GM19238 (cell line): ENCODE measurements at regions not wholly inside any gene's neighbourhood (a gene's known extent, or its start where the extent isn't known, plus 50 kb on each side); places are given as distances from the start of the nearest gene placed in this dataset.
"Not testable (repeated sequence)": the region's sequence is repeated elsewhere in the genome, so short reads cannot be mapped to it uniquely, and the experiment has no call there.

Experiments
- DNase-seq: peaks from one replicate; pipeline ENCODE4 v3.0.0; 2011; ENCODE audit warnings: low spot score; ENCODE audit not compliant: insufficient read length

DNA sequence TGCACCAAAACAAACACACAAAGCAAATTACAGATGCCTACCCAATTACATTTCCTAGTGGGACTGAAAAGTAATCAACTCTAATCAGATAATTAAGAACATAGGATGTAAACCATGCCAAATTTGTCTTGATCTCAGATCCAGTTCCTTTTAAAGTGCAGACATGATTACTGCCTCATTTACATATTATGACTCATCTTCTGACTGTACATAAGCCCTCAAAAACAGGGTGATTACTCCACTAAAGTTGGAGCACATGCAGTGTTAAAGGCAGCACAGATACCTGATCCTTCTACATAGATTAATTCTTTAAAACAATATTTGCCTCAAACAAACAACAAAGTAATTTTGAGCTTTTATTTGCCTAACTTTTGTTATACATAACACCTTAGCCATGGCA lies 337.2 kb downstream of the RPS29 start:
- no peak for DNase-seq

DNA sequence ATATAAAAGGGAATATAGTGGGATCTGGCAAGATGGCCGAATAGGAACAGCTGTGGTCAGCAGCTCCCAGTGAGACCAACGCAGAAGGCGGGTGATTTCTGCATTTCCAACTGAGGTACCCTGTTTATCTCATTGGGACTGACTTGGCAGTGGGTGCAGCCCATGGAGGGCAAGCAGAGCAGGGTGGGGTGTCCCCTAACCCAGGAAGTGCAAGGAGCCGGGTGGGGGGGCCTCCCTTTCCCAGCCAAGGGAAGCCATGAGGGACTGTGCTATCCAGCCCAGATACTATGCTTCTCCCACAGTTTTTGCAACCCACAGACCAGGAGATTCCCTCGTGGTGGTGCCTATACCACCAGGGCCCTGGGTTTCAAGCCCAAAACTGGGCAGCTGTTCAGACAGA lies 342.4 kb downstream of the RPS29 start:
- DNase-seq, result not testable (repeated sequence)

DNA sequence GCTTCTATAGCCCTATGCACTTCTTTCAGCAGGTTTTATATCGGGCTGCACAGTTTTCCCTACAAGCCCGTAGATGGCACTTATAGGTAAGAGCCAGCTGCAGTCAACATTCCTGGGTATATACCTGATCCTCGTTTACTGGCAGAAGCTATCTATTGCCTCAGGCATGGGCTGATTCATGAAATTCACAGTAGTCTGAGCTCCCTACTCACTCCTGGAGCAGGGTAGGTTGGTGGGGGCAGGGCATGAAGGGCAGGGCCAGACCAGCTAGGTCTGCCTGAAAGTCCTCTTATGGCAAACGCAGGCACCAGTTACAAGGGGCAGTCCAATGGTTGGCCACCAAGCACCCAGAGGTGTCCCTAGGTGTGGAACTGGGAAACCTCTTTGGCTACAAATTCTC lies 345.8 kb downstream of the RPS29 start:
- DNase-seq, result no peak

DNA sequence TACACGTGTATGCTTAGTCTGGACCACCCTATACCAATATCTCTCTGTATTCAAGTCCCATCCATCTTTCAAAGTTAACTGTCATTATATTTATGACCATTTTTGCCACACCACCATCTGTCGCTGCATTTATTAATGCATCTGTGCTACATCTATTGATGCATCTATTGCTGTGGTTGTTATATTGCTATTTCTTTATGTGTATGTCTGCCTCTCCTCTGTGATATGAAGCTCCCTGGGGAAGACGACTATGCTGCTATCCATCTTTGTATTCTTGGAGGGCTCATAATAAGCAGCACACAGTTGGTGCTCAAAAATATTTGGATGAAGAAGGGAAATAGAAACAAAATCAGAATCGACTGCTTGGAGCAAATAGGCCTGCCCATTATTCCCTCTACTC lies 357.6 kb downstream of the RPS29 start:
- DNase-seq, result no peak

DNA sequence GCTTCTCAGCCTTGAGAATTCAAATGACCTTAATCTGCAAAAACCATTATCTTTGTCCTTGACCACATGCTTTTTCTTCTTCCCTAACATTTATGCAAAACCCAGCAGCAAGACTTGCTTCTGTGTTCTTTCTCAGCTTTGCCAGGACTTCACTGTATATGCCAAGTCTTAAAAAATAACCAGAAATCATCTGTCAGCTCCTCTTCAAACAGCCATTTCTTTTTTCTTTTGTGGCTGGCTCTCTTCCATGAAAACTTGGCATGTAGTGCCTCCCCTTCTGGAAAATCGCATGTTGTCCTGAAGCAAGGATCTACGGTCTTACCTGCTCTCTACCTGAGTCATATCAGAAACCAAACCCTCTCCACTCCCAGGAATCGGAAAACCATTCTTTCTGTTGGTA lies 364.9 kb downstream of the RPS29 start:
- DNase-seq, result no peak

DNA sequence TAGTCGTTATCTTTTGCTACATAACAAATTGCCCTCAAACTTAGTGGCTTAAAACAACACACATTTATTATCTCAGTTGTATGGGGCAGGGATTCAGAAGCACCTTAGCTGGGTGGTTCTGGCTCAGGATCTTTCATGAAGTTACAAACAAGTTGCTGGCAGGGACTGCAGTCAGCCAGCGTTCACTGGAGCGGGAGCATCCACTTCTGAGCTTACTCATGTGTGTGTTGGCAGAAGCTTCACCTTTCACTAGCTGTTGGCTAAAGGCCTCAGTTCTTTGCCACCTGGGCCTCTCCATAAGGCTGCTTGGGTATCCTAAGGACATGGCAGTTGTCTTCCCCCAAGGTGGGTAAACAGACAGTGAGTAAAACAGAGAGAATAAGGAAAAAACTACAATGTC lies 365.7 kb downstream of the RPS29 start:
- DNase-seq, result no peak

DNA sequence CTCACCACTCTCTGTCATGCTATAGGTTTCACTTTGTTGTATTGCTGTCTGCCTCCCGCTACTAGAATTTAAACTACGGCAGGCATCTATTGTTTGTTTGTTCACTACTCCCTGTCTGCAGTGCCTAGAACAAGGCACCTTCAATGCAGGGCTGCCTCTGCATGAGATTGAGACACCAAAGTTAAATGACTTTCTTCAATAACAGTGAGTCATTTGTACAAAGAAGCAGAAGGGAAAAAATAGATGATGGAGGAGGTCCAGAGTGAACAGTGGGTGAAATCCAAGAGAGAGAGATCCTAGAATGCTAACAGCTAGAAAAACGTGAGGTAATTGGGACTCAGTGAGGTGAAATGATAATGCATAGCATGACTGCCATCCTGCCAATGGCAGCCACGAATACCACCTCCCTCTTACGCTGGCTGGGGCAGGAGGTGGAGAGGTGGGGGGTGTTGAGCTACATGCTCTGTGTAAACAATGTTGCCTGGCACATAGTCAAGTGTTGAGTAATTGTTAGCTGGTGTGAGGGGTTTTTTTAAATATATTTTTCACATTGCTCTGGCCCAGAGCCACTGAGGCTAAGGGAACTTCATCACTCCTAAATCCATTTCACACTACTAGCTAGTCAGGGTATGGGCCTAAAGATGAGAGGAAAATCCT lies 367.6 kb downstream of the RPS29 start:
- DNase-seq, result no peak

DNA sequence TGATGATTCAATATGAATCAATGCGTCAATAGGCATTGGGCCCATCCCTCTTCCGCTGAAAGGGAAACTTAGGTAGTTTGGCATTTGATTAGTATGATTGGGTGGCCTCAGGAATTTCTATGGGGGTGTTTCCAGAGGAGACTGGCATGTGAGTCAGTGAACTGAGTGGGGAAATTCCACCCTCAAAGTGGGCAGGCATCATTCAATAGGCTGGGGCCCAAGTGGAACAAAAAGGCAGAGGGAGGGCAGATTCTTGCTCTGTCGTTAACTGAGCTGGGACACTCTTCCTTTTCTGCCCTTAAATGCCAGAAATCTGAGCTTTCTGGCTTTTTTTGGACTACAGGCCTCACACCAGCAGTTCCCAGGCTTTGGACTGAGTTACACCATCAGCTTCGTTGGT lies 373.5 kb downstream of the RPS29 start:
- no peak for DNase-seq

DNA sequence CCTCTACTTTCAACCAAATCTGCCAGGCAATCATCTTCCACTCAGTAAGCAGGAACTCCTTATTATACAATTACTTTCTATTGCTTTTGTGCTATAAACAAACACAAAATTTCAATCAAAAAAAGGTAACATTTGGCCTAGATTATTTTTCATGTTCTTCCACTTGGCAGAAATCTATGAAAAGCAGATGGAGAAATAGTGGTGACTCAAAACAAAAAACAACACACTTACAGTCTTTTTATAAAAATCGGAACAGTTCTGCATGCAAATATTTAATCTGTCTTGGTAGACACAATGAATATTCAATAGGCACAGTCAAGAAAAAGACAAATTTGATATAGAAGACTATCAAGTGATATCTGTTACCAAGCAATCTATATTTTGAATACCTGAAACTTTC lies 376.8 kb downstream of the RPS29 start:
- DNase-seq, result no peak

DNA sequence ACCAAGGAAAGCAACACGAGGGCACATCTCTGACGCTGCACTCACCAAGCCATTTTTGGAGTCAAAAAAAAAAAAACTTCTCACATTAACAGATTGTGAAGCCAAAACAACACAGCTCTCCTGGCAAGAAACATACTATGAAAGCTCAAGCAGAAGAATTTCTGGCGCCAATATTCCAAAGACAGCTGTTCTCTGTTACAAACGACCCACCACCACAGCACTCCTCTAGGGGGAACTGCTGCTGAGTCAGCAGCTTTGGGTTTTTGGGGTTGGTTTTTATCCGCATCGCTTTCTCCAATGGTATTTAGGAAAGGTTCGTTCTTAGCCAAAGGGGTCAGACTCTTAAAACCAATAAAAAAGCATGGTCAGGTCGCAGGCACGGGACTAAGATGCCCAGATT lies 379.4 kb downstream of the RPS29 start:
- DNase-seq, result no peak

DNA sequence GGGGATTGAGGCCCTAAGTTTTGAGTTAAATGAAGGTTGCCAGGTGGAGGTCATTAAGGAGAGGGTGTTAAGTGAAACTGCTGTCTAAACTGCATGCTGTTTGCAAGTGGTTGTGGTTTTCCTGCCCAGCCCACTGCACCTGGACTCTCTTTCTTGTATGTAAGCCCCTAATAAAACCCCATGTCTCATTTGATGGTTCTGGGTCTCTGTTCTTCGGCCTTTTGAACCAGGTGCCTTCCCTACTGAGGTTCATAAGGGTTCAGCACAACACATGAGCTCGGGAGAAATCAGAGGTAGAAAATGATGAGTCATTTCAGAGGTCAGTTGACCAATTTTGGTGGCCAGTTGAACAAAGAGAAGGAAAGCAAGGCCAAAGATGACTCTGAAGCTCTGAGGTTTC lies 382.5 kb downstream of the RPS29 start:
- no peak for DNase-seq

DNA sequence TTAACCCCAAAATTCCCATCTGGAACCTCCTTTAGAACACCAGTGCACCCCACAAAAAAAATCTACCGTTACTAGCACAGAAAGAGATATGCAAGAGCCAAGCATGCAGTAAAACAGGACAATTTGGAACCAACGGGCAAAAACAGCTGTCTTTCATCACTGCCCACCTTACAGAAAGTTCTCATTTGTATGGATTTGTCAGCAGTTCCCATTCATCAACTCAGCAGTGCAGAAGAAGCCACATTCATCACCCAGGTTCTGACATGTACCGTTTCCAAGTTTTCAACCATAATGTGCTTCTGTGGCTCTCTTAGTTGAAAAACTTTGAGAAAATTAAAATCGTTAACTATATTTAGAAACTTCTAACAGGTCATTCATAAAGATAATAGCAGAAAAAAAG lies 387.0 kb downstream of the RPS29 start:
- no peak for DNase-seq

DNA sequence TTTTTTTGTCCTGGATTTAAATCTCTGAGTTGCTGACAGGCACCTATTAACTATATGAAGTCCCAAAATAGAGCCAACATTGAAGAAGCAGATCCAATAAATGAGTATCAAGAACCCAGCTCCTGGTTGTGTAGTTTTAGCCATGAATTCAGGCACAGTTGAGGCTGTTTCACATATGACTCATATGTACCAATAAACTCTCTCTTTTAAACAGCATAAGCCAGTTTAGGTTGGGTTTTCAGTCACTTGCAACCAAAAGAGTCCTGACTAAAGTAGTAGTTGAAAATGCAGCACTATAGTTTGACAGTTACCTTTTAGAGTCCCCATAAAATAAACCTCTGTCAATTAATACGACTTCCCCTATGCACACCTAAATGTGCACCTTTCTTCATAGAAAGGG lies 389.9 kb downstream of the RPS29 start:
- DNase-seq, result no peak

DNA sequence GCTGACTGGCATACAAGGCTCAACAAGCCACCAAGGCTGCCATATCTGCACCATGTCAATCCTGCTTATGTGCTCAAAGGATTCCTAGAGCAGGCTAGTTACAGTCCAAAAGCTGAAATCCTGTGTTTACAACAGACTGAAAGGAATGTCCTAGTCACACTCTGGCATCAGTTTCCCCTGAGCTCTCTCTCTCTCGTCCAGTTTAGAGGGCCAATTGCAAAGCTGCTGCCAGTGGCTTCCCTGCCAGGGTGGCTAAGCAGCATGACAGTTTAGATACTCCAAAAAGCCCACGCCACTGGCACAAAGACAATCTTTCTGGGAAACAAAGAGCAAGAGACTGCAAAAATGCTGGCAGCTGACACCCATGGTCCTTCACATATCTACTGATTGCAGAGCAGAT lies 392.1 kb downstream of the RPS29 start:
- DNase-seq, result no peak

DNA sequence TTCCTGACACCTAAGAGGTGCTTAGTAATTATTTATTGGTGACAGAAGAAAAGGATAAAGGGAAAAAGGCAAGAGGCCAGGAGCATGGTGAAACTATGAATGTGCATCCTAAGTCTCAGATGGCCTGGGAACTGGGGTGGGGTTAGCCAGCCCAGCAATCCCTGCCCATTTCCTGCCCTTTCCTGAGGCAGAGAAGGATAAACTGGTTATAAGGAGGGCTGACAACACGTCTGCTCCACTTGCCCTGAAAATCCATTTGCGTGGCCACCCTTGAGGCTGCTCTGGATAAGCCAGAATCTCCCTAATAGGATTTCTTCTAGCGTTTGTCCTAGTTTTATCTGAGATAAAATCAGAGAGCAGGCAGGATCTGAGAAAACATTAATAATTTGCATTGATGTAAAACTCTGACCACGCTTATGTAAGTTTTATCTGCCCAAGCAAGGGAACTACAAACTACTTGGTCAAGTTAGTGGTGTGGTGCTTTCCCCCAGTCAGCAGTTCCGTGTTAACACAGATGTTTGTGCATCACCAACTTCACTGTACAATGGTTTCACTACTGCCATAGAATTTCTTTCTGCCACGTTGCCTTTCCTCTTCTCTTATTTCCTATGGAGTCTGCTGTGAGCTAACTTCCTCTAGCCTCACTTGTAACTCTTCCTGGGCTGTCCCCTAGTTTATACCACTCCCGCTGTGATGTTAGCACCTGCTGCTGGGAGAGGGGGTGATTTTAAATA lies 392.7 kb downstream of the RPS29 start:
- DNase-seq, result peak; percentile 2

DNA sequence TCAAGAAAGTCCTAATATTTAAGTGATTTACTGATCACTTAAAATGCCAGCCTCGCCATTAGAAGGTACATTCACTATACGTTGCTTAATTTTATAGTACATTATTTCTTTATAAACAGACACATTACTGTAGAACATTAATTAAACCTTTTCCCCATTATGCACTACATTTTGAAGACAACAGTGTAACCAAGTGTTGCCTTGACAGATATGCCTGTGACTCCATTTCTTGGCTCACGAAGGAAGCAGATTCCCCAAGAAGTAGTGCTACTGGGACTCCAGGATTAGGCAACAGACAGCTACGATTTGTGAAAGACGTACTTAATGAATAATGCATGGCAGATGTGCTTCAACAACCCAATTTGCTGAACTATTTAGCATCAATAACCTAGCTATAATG lies 394.8 kb downstream of the RPS29 start:
- no peak for DNase-seq

DNA sequence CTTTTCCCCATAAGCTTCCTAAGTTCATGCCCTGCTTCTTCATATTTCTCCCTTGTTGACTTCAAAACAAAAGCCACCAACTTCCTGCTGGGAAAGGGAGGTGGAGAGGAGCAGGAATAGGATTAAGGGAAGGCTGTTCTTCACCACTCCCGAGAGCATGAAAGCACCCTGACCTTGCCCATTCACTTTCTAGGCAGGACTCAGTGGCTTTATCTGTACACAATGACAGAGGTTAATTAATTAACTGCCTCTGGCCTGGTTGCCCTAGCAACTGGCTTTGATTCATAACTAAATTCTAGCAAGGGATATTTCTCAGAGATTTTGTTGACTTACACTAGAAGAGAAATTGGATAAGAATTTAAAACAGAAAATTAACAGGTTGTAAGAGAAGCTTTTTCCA lies 396.8 kb downstream of the RPS29 start:
- DNase-seq, result no peak

DNA sequence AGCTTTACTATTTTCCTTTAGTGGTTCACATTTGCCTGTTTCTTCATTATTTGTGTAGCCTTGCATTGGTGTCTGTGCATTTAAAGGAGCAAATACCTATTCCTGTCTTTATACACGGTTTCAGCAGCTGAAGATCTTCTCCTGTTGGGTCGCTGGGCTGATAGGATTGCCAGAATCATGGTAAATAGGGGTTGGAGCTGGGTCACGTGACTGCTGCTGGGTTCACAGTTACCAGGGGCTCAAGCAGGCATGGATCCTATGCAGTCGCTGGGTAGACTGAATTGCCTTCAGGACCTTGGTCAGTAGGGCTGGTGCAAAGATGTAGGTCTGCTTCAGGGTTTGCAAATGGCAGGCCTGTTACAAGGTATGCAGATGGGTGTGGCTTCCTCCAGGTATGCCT lies 398.4 kb downstream of the RPS29 start:
- DNase-seq, result no peak

DNA sequence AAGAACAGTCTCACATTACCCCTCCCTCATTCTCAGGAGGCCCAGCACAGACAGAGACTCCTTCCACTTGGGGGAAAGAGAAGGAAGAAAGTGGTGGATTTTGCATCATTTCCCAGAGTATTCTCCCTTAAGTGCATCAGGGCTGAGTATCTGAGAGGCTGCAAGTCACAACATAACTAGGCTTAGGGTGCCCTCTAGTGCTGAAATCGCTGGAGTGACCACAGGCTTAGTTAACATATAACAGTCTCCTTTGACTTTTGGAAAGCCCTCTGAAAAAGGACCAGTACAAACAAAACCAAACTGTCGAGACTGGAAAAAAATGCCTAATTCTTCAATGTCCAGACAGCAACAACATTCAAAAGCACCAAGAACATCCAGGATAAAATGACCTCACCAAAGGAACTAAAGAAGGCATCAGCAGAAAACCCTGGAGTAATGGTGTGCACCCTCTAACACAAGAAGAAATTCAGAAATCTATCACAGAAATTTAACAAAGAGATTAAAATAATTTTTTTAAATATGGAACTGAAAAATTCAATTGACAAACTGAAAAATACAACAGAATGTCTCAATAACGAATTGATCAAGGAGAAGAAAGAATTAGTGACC lies 412.3 kb downstream of the RPS29 start:
- DNase-seq, result peak; percentile 13

DNA sequence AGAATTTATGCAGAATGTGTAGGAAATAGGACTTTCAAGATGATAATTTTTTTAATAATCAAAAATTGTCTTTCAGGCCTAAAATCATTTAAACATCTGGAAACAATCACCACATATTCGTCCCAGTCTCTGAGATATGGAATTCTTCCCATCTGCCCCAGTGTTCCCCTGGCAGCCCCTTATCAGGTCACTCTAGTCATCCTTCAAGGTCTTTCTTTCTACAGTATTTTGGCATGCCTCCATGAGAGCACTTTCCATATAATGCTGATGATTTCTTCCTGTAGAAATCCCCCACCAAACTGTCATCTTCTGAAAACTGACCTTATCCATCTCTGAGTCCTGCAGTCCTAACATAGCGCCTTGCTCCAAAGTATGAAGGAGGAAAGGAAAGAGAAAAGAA lies 422.1 kb downstream of the RPS29 start:
- DNase-seq, result no peak

DNA sequence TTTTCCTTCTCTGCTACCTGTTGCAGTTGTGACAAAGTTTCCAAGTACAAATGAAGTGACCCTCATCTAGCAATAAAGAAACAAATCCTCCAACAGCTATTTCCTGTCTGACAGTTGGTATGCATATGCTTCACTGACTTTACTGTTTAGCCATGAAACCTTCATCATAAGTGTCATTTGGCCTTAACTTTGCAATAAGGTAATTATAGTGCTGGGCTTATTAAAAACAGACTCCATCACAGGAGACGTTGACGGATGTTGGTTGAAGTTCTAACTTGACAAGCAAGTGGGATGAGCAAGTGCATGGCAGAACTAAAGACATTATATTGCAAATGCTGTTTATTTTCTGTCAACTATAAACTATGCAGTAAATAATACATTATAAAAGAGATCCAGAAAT lies 425.2 kb downstream of the RPS29 start:
- DNase-seq, result no peak

DNA sequence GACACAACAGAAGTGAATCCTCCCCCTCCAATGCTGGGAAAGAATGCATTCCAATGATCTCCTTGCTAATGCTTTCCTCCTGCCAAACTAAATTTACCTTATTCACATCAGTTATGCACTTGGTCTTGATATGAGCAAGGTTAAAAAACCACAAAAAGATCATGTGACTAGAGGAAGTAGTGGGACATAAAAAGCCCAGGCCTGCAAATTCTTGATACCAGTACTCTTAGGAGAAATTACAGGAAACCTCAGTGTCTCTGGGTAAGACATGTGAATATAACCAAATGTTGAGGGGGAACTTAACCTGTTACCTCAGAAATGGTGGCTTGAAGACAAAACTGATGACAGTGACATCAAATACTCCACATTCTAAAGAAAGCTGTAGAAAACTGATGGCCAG lies 427.1 kb downstream of the RPS29 start:
- no peak for DNase-seq

DNA sequence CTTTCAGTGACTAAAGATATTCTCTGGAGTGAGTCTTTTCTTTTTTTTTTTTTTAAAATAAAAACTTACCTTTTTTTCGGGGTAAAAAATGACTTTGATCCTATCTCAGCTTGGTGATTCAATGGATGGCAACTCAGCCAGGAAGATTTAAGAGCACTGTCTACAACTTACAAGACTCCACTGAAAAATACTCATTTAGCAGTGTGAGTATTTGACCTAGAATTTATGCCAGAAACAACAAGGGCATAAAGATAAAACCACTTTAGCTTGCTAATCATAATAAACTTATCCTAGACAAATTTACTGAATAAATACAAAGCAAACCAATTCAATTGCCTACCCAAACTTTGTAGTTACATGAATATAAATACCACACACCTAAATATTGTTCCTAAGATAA lies 446.6 kb downstream of the RPS29 start:
- DNase-seq, result no peak
